H54 (cell line): ENCODE measurements at regions not wholly inside any gene's neighbourhood (a gene's known extent, or its start where the extent isn't known, plus 50 kb on each side); places are given as distances from the start of the nearest gene placed in this dataset.

ENCODE experiments used
- DNase-seq: peaks from one replicate; pipeline ENCODE4 v3.0.0; 2011; ENCODE audit warnings: low spot score, mixed read lengths; ENCODE audit not compliant: insufficient read length
- FAIRE-seq: peaks from 3 replicates; lab custom pipeline; 2011; peaks lifted over from hg19 to GRCh38; lab: Jason Lieb, UNC
- POLR2A ChIP-seq: IDR thresholded peaks from 2 replicates; pipeline ENCODE4 v1.6.1; 2011; ENCODE audit warnings: low read depth, mild to moderate bottlenecking, low read length

GRCh38 chr13:68509734-68510621 lies 1279.8 kb upstream of the PCDH9 start:
- TF ChIP-seq POLR2A = no peak
- no peak for FAIRE-seq
- DNase-seq = no peak

DNA sequence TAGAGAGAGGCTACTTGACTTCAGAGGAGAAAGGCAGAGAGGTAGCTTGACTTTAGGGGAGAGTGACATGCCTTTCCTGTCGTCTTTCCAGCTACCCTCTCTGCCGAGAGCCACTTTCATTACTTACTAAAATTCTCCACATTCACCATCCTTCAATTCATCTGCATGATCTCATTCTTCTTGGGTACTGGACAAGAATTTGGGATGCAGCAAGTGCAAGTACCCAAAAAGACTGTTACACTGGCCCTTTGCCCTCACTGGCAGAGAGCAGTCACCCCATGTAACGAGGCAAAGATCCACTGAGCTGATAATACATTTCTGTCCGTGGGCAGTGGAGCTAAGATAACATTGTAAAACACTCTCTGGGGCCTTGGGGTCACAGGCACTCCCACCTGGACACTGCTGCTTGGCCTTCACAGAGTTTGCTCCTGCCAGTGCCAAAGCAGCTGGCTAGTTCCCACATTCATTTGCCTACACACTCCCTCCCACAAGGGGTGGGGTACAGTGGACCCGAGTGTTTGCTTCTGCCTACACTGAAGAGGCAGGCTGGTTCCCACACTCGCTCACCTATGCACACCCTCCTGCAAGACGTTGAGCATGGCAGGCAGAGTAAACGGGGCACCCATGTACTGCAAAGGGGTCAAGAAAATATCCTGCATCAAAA lies 1276.9 kb upstream of the PCDH9 start:
- DNase-seq (no peak), FAIRE-seq (no peak)
- no peak for TF ChIP-seq POLR2A

- no peak for TF ChIP-seq POLR2A
- DNase-seq (no peak), FAIRE-seq (no peak)
Measured at GRCh38 chr13:68490594-68490993, 1260.5 kb upstream of the PCDH9 start.

DNA sequence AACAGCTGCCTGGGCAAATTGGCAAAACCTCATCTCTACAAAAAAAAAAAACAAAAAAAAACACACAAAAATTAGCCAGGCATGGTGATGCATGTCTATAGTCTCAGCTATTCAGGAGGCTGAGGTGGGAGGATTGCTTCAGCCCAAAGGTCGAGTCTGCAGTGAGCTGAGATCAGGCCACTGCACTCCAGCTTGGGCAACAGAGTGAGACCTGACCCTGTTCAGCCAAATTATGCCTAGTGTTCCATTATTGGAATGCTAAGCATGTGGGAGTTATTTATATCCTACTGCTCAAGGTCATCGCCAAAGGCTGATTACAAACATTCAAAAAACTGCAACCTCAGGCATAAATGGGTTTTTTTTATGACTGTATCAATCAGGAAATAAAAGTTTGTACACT lies 1251.0 kb upstream of the PCDH9 start:
- FAIRE-seq (no peak), DNase-seq (no peak)
- no peak for TF ChIP-seq POLR2A

GRCh38 chr13:68473834-68474326 lies 1243.7 kb upstream of the PCDH9 start:
- no peak for FAIRE-seq
- no peak for DNase-seq
- TF ChIP-seq POLR2A = no peak

DNA sequence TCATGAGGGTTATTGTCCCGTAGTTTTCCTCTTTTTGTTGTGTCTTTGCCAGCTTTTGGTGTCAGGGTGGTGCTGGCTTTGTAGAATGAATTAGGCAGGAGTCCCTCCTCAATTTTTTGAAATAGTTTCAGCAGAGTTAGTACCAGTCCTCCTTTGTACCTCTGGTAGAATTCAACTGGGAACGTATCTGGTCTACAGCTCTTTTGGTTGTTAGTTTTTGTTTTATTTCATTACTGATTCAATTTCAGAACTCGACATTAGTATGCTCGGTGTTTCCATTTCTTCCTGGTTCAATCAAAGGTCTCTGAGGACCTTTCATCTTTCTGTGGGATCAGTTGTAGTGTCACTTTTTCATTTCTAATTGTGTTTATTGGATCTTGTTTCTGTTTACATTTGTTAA lies 1237.0 kb upstream of the PCDH9 start:
- no peak for FAIRE-seq
- DNase-seq = no peak
- TF ChIP-seq POLR2A = no peak

GRCh38 chr13:68440874-68441273 lies 1210.7 kb upstream of the PCDH9 start:
- no peak for TF ChIP-seq POLR2A
- FAIRE-seq = no peak
- DNase-seq = no peak

DNA sequence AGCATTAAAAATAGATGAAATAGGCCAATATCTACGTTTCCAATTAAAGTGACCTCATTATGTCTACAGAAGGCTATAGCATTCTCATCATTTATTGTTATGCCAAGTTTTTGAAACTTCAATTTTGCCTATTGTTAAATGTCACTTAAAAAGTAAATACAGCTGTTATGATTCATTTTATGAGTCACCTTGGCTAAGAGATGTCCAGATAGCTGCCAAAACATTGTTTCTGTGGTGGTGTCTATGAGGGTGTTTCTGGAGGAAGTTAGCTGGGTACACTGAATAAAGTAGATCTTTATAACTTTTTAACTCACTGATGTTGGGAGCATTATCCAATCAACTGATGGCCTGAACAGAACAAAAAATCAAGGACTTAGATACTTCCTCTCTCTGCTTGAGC lies 1209.7 kb upstream of the PCDH9 start:
- TF ChIP-seq POLR2A = no peak

DNA sequence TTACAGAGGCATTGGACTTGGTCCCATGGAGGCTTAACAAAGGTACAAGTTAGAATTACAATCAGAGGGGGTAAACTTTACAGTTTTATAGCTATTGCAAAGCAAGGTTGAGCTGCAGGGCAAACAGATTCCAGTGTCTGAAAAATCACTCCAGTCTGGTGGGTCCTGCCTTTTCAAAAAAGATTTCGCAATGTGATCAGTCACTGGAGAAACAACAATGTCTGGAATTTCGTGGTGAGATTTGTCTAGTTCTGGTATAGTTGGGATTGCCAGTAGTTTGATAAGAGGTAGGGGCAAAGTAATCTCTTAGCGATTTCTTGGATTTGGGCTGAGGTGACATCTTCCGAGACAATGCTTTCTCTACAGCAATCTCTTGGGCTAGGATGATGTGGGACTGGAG lies 1198.2 kb upstream of the PCDH9 start:
- FAIRE-seq = no peak
- no peak for TF ChIP-seq POLR2A

More for the DNA sequence above, 1209.7 kb upstream of the PCDH9 start:
- peak; percentile 86 for FAIRE-seq
- DNase-seq = peak; percentile 1

GRCh38 chr13:68417801-68418200 lies 1187.7 kb upstream of the PCDH9 start:
- no peak for FAIRE-seq
- no peak for TF ChIP-seq POLR2A
- DNase-seq = no peak

More for the DNA sequence above, 1198.2 kb upstream of the PCDH9 start:
- peak; percentile 1 for DNase-seq

DNA sequence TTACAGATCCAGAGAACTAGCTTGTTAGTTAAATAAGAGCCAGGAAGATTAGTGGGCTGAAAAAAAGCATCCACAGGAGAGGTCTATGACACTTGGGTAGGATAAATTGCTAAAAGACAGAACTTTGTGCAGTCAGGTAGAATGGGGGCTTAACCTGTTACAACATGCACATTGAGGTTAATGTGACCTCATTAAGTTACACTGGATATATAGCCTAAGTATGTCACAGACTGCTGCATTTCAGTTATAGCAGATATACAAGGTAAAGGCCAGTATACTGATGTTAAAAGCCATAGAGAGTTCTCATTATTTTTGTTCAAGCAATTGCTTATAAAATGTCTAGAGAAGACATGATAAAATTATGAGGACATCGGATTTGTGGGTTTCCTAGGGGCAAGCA lies 1179.9 kb upstream of the PCDH9 start:
- no peak for TF ChIP-seq POLR2A
- DNase-seq (no peak), FAIRE-seq (no peak)

DNA sequence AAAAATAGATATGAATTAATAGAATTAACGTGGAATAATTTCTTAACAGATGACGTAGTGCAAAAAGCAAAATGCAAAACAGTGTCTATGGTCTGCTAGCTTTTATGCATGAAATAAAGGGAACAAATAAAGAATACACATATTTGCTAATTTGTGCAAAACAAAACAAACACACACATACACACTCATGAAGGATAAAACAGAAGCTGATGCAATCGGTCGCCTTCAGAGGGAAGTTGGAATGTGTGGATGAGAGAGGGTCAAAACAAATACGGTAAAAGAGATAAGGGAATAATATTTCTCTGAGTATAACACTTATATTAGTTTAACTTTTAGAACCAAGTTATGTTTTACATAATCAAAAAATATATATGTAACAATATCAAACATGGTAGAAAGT lies 1160.9 kb upstream of the PCDH9 start:
- no peak for DNase-seq
- FAIRE-seq = no peak
- TF ChIP-seq POLR2A = no peak

- no peak for TF ChIP-seq POLR2A
- DNase-seq = no peak
- FAIRE-seq = no peak
Measured at GRCh38 chr13:68386808-68387207, 1156.7 kb upstream of the PCDH9 start.
